Hepatocyte (in vitro differentiated cells): ENCODE measurements at regions not wholly inside any gene's neighbourhood (a gene's known extent, or its start where the extent isn't known, plus 50 kb on each side); places are given as distances from the start of the nearest gene placed in this dataset.

Experiments used
- CTCF ChIP-seq: fragments of 200-600 bp; sonication (generic); IDR thresholded peaks from 2 replicates; pipeline ENCODE4 v1.5.1; 2016; ENCODE audit warnings: antibody characterized with exemption, mild to moderate bottlenecking; ENCODE audit not compliant: poor library complexity
- EZH2 ChIP-seq: fragments of 200-600 bp; sonication (generic); IDR thresholded peaks from 2 replicates; pipeline ENCODE4 v1.6.1; 2016; ENCODE audit warnings: antibody characterized with exemption, mild to moderate bottlenecking, borderline replicate concordance

GRCh38 chr1:82263396-82263795 lies 462.7 kb downstream of the ADGRL2 start:
- TF ChIP-seq EZH2: no peak
- no peak for TF ChIP-seq CTCF
